GM12873 (cell line): ENCODE measurements at regions not wholly inside any gene's neighbourhood (a gene's known extent, or its start where the extent isn't known, plus 50 kb on each side); places are given as distances from the start of the nearest gene placed in this dataset.

Source experiments
- TF ChIP-seq, protein P1 (sequence below): IDR thresholded peaks from 2 replicates; pipeline ENCODE4 v1.5.1; 2012; ENCODE audit warnings: low read depth, mild to moderate bottlenecking, moderate library complexity, low read length, control low read depth; ENCODE audit not compliant: insufficient read depth; ENCODE audit errors: missing control alignments

DNA sequence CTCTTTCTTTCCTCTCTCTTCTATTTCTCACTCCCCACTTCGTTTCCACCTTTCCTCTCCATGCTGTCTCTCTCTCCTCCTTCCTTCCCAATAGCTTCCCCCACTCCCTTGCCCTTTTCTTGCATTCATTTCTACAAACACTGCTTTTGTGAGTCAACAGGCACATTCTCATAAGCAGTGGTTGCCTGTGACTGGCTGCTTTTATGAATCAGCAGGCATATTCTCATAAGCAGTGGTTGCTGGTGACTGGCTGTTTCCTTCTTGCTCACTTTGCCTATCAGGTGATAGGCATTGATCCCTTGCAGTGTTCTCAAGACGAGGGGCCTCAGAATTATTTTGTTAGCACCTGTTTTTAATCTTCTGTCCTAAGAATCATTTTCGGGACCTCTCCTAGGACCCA, 116.1 kb upstream of the ACTBL2 start:
- TF ChIP-seq, protein P1, sequence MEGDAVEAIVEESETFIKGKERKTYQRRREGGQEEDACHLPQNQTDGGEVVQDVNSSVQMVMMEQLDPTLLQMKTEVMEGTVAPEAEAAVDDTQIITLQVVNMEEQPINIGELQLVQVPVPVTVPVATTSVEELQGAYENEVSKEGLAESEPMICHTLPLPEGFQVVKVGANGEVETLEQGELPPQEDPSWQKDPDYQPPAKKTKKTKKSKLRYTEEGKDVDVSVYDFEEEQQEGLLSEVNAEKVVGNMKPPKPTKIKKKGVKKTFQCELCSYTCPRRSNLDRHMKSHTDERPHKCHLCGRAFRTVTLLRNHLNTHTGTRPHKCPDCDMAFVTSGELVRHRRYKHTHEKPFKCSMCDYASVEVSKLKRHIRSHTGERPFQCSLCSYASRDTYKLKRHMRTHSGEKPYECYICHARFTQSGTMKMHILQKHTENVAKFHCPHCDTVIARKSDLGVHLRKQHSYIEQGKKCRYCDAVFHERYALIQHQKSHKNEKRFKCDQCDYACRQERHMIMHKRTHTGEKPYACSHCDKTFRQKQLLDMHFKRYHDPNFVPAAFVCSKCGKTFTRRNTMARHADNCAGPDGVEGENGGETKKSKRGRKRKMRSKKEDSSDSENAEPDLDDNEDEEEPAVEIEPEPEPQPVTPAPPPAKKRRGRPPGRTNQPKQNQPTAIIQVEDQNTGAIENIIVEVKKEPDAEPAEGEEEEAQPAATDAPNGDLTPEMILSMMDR: no peak

DNA sequence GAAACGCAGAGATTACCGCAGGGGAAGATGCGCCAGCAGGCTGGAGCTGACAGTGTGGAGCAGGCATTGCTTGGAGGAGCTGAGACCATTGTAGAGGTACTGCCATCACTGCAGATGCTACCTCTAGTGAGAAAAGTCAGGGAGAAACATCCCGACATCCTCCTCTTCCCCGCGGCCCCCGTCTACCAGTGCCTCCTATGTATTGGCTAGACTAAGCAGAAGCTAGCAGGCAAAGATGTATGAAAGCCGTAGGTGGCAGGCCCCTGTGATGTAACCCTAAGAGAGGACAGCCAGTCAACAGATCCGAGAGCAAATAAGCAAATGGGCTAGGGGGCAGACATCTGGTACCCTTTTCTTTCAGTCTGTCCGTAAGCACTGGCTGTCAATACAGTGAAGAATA, 115.5 kb upstream of the ACTBL2 start:
- TF ChIP-seq, protein P1: no peak

DNA sequence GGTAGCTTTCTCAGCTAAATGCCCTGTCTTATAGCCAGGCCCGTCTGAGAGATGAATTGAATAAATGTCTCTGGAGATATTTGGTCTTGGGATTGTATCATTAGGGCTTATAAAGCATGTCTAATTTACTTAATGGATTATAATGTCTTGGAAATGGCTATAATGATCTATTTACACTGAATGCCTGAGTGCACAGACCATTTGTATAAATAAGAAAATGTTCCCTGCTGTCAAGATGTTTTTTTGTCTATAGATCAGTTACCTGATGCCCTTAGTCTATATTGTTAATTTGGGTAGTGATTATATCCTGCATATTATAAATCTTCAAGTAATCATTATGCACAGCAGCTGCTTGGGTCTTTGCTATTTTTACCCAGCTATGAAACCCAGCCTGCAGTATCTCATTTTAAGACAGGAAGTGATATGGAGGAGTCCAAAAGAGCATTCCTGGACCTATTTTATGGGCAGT, 112.9 kb upstream of the ACTBL2 start:
- TF ChIP-seq, protein P1: no peak

DNA sequence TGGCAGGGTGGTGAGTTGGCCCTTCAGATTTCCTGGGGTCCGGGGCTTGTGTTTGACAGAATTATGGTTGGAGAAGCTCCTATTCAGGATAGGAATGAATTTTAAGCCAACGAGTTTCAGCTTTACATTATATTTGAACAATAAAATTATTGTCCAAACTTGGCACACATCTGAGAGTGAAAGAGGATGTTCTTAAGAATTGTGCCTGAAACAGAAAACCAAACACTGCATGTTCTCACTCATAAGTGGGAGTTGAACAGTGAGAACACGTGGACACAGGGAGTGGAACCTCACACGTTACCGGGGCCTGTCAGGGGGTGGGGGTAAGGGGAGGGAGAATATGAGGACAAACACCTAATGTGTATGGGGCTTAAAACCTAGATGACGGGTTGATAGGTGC, 111.8 kb upstream of the ACTBL2 start:
- TF ChIP-seq, protein P1: no peak

DNA sequence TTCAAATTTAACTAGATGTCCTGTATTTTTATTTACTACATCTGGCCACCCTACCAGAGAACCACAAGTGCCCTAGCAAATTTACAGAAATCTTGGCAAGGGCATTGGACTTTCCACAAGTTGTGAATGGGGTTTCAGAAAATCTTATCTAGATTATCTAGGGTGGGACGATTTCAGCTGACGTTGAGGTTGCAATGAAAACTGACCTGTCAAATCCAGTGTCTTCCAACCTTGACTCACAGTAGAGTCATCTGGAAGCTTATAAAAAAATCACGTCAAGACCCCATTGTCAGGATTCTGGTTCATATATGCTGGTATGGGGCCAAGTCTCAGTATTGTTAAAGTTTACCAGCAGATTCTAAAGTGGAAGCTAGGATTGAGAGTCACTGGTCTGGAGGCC, 109.6 kb upstream of the ACTBL2 start:
- TF ChIP-seq, protein P1: no peak

DNA sequence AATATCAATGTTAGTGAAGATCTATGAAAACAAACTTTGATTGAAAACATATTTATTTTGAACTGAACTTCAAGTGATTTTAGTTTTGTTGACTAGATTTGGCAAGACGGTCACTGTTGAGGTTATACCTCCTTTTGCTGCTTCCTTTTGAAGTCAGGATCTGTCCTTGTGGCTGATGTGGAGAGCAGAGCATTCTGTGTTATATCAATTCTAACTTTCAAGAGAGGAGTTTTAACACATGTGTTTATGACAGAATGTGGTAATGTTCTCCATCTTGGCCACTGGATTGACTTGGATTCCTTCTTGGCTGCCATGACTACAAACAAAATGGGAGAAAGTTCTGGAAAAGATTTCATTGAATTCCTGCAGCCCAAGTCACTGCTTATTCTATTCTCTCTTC, 104.0 kb upstream of the ACTBL2 start:
- TF ChIP-seq, protein P1: no peak

DNA sequence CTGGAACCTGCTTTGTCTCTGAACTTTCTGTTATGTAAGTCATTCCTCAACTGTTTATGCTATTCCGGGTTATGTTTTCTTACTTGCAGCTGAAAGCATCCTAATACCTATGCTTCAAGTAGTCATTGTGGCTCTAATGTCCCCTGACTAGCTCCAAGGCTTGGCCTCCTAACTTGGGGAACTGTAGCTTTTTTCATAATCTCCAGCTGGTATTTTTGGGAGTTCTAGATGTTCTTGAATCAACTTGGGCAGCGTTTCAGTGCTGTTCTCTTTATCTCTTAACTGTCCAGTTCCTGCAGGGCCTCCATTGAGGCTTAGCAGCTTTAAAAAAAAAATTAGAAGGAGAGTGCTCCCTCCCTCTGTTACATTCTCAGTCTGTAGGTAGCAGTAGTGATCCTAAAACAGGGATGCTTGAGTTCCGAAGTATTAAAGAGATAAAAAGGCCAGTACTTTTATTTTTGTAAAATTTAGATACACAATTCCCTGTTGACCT, 100.0 kb upstream of the ACTBL2 start:
- TF ChIP-seq, protein P1: no peak
